Activated CD8-positive, alpha-beta memory T cell treated with anti-CD3 and anti-CD28 coated beads, Interleukin-2, amount 50 U/mL, for 1 hour (primary cell): ENCODE measurements at regions not wholly inside any gene's neighbourhood (a gene's known extent, or its start where the extent isn't known, plus 50 kb on each side); places are given as distances from the start of the nearest gene placed in this dataset.
"Not testable (repeated sequence)": the region's sequence is repeated elsewhere in the genome, so short reads cannot be mapped to it uniquely, and the experiment has no call there.

Experiments
- DNase-seq: peaks from one replicate; pipeline ENCODE4 v3.0.0-alpha.2; 2020; ENCODE audit errors: extremely low read depth

GRCh38 chr2:105497094-105497493 lies 98.2 kb upstream of the FHL2 start:
- DNase-seq: no peak

- DNase-seq: no peak
Observed at GRCh38 chr2:105496271-105496670, 97.4 kb upstream of the FHL2 start.

GRCh38 chr2:105494683-105495425 lies 96.0 kb upstream of the FHL2 start:
- DNase-seq: no peak

- DNase-seq: no peak
Observed at GRCh38 chr2:105490956-105491355, 92.1 kb upstream of the FHL2 start.

- DNase-seq: no peak
Observed at GRCh38 chr2:105490204-105490603, 91.4 kb upstream of the FHL2 start.

- DNase-seq: no peak
Observed at GRCh38 chr2:105489168-105489878, 90.5 kb upstream of the FHL2 start.

GRCh38 chr2:105488285-105488684 lies 89.4 kb upstream of the FHL2 start:
- no peak for DNase-seq

GRCh38 chr2:105487142-105488069 lies 88.6 kb upstream of the FHL2 start:
- no peak for DNase-seq

GRCh38 chr2:105486762-105487141 lies 87.9 kb upstream of the FHL2 start:
- no peak for DNase-seq

GRCh38 chr2:105478670-105479069 lies 79.8 kb upstream of the FHL2 start:
- DNase-seq: no peak

GRCh38 chr2:105477050-105477620 lies 78.3 kb upstream of the FHL2 start:
- not testable (repeated sequence) for DNase-seq

GRCh38 chr2:105473011-105473410 lies 74.2 kb upstream of the FHL2 start:
- no peak for DNase-seq

GRCh38 chr2:105470979-105471378 lies 72.1 kb upstream of the FHL2 start:
- no peak for DNase-seq

- no peak for DNase-seq
Observed at GRCh38 chr2:105469781-105470180, 70.9 kb upstream of the FHL2 start.

GRCh38 chr2:105468582-105469042 lies 69.8 kb upstream of the FHL2 start:
- DNase-seq: no peak

- DNase-seq: no peak
Observed at GRCh38 chr2:105464325-105464724, 65.5 kb upstream of the FHL2 start.

- DNase-seq: no peak
Observed at GRCh38 chr2:105460048-105460732, 61.3 kb upstream of the FHL2 start.

GRCh38 chr2:105458076-105458475 lies 59.2 kb upstream of the FHL2 start:
- DNase-seq: no peak

GRCh38 chr2:105455488-105456003 lies 56.7 kb upstream of the FHL2 start:
- DNase-seq: no peak

- DNase-seq: no peak
Observed at GRCh38 chr2:105454801-105455485, 56.1 kb upstream of the FHL2 start.
